Ascending aorta (tissue), 2 donors: ENCODE measurements at regions not wholly inside any gene's neighbourhood (a gene's known extent, or its start where the extent isn't known, plus 50 kb on each side); places are given as distances from the start of the nearest gene placed in this dataset.

Experiments
- DNase-seq, 2 donors: peaks; one replicate each; pipeline ENCODE4 v3.0.0-alpha.2; 2019; ENCODE audit warnings: low spot score in 2 of 2
- H3K27ac ChIP-seq, 2 donors: fragments of 200-600 bp; sonication (generic); one replicate each; pipeline ENCODE4 v1.5.1; 2016 to 2017; ENCODE audit warnings: mild to moderate bottlenecking in 1 of 2
- H3K27me3 ChIP-seq: fragments of 200-600 bp; sonication (generic); one replicate; pipeline ENCODE4 v1.5.1; 2017
- H3K36me3 ChIP-seq, 2 donors: fragments of 200-600 bp; sonication (generic); one replicate each; pipeline ENCODE4 v1.5.1; 2016
- H3K4me1 ChIP-seq, 2 donors: fragments of 200-600 bp; sonication (generic); one replicate each; pipeline ENCODE4 v1.5.1; 2016 to 2017; ENCODE audit warnings: mild to moderate bottlenecking in 1 of 2
- H3K4me3 ChIP-seq, 2 donors: fragments of 200-600 bp; sonication (generic); one replicate each; pipeline ENCODE4 v1.5.1; 2016 to 2017; ENCODE audit warnings: mild to moderate bottlenecking in 1 of 2
- H3K9me3 ChIP-seq, 2 donors: fragments of 200-600 bp; sonication (generic); one replicate each; pipeline ENCODE4 v1.5.1; 2016
- CTCF ChIP-seq, 3 experiments: fragments of 200-600 bp in 2 of 3; fragments of 450-650 bp in 1 of 3; sonication (generic) in 2 of 3; IDR thresholded peaks; one replicate each; pipeline ENCODE4 v1.5.1; 2016 to 2019; ENCODE audit warnings: antibody characterized with exemption in 3 of 3, mild to moderate bottlenecking in 1 of 3, moderate library complexity in 1 of 3
- intact Hi-C: fragments of 100-400 bp; cut with DNase I; formaldehyde crosslinking; loops from one replicate; pipeline ENCODE4 v1.15.1; 2023

GRCh38 chr5:67451640-67452279 lies 255.2 kb upstream of the CD180 start:
- Histone ChIP-seq H3K36me3 (no peaks in the 10 kb centered on the region), H3K9me3 (no peaks in the 10 kb centered on the region), H3K4me1 (no peaks in the 10 kb centered on the region), H3K4me3 (no peak overlapping the region), H3K27ac (no peak overlapping the region), H3K27me3 (no peaks in the 10 kb centered on the region)
- intact Hi-C loops: no loop called here
- no peak for TF ChIP-seq CTCF (IDR thresholded peaks at IDR 0.05)
- no peak for DNase-seq

- H3K36me3 ChIP-seq: no peaks in the 10 kb centered on the region
- H3K4me3 ChIP-seq: no peak overlapping the region
- H3K9me3 ChIP-seq: no peaks in the 10 kb centered on the region
- intact Hi-C loops: no loop called here
- no peaks in the 10 kb centered on the region for H3K27me3 ChIP-seq
- H3K27ac ChIP-seq: no peak overlapping the region
- no peaks in the 10 kb centered on the region for H3K4me1 ChIP-seq
- TF ChIP-seq CTCF (IDR thresholded peaks at IDR 0.05): no peak
- no peak for DNase-seq
Measured at GRCh38 chr5:67447732-67448131, 251.1 kb upstream of the CD180 start.

GRCh38 chr5:67437905-67438845 lies 241.6 kb upstream of the CD180 start:
- Histone ChIP-seq H3K4me1 (no peaks in the 10 kb centered on the region), H3K9me3 (no peaks in the 10 kb centered on the region), H3K27ac (no peak overlapping the region), H3K4me3 (no peak overlapping the region), H3K27me3 (no peaks in the 10 kb centered on the region), H3K36me3 (no peaks in the 10 kb centered on the region)
- intact Hi-C loops: no loop called here
- no peak for DNase-seq
- no peak for TF ChIP-seq CTCF (IDR thresholded peaks at IDR 0.05)

GRCh38 chr5:67435032-67435431 lies 238.4 kb upstream of the CD180 start:
- H3K27me3 ChIP-seq: no peaks in the 10 kb centered on the region
- DNase-seq: no peak
- H3K4me3 ChIP-seq: no peak overlapping the region
- no peaks in the 10 kb centered on the region for H3K36me3 ChIP-seq
- no peaks in the 10 kb centered on the region for H3K4me1 ChIP-seq
- intact Hi-C loops: no loop called here
- H3K9me3 ChIP-seq: no peaks in the 10 kb centered on the region
- TF ChIP-seq CTCF (IDR thresholded peaks at IDR 0.05): no peak
- no peak overlapping the region for H3K27ac ChIP-seq

- Histone ChIP-seq H3K36me3 (no peaks in the 10 kb centered on the region), H3K4me3 (no peak overlapping the region), H3K27ac (no peak overlapping the region), H3K4me1 (no peaks in the 10 kb centered on the region), H3K27me3 (no peaks in the 10 kb centered on the region), H3K9me3 (no peaks in the 10 kb centered on the region)
- DNase-seq: no peak
- intact Hi-C loops: no loop called here
- TF ChIP-seq CTCF (IDR thresholded peaks at IDR 0.05): no peak
Measured at GRCh38 chr5:67434466-67434865, 237.9 kb upstream of the CD180 start.
